Neutrophil (primary cell): ENCODE measurements at regions not wholly inside any gene's neighbourhood (a gene's known extent, or its start where the extent isn't known, plus 50 kb on each side); places are given as distances from the start of the nearest gene placed in this dataset.

ENCODE experiments used
- H3K27ac ChIP-seq: fragments of 200-600 bp; sonication (generic); 2 replicates; pipeline ENCODE4 v1.5.1; 2016; ENCODE audit warnings: mild to moderate bottlenecking, moderate library complexity
- H3K27me3 ChIP-seq: fragments of 200-600 bp; sonication (generic); 2 replicates; pipeline ENCODE4 v1.6.0; 2016; ENCODE audit warnings: mild to moderate bottlenecking
- H3K36me3 ChIP-seq: fragments of 200-600 bp; sonication (generic); 2 replicates; pipeline ENCODE4 v1.5.1; 2017
- H3K4me1 ChIP-seq, 2 experiments: fragments of 200-600 bp in 1 of 2; sonication (generic) in 1 of 2; 1 replicate in 1 of 2; 2 replicates in 1 of 2; pipeline versions ENCODE4 v1.5.1 to v1.6.1; 2013 to 2016; ENCODE audit warnings: low read depth in 1 of 2, low read length in 1 of 2, mild to moderate bottlenecking in 1 of 2, moderate library complexity in 1 of 2; ENCODE audit not compliant: control insufficient read depth in 1 of 2, insufficient read depth in 1 of 2
- H3K4me3 ChIP-seq, 2 experiments: fragments of 200-600 bp in 1 of 2; sonication (generic) in 1 of 2; 1 replicate in 1 of 2; 2 replicates in 1 of 2; pipeline ENCODE4 v1.5.1; 2013 to 2016; ENCODE audit warnings: low read depth in 1 of 2, low read length in 1 of 2, mild to moderate bottlenecking in 1 of 2, moderate library complexity in 1 of 2
- H3K9me3 ChIP-seq: fragments of 200-600 bp; sonication (generic); 2 replicates; pipeline ENCODE4 v1.5.1; 2016
- TF ChIP-seq, protein P1 (sequence below): fragments of 200-600 bp; sonication (generic); IDR thresholded peaks from 2 replicates; pipeline ENCODE4 v1.5.1; 2016; ENCODE audit warnings: antibody characterized with exemption

GRCh38 chr13:29911781-29912418, 61.5 kb upstream of the UBL3 start:
- H3K27ac ChIP-seq, result no peak overlapping the region
- TF ChIP-seq, protein P1, sequence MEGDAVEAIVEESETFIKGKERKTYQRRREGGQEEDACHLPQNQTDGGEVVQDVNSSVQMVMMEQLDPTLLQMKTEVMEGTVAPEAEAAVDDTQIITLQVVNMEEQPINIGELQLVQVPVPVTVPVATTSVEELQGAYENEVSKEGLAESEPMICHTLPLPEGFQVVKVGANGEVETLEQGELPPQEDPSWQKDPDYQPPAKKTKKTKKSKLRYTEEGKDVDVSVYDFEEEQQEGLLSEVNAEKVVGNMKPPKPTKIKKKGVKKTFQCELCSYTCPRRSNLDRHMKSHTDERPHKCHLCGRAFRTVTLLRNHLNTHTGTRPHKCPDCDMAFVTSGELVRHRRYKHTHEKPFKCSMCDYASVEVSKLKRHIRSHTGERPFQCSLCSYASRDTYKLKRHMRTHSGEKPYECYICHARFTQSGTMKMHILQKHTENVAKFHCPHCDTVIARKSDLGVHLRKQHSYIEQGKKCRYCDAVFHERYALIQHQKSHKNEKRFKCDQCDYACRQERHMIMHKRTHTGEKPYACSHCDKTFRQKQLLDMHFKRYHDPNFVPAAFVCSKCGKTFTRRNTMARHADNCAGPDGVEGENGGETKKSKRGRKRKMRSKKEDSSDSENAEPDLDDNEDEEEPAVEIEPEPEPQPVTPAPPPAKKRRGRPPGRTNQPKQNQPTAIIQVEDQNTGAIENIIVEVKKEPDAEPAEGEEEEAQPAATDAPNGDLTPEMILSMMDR, result no peak

GRCh38 chr13:29909975-29910674, 59.7 kb upstream of the UBL3 start:
- Histone ChIP-seq H3K4me1 (peaks cover 13 to 19% of the 10 kb centered on the region in 2 experiments), H3K27me3 (no peaks in the 10 kb centered on the region), H3K36me3 (no peaks in the 10 kb centered on the region), H3K4me3 (no peak overlapping the region), H3K9me3 (peaks cover 6% of the 10 kb centered on the region), H3K27ac (no peak overlapping the region)
- TF ChIP-seq, protein P1, result no peak

More at GRCh38 chr13:29911781-29912418, 61.5 kb upstream of the UBL3 start:
- peaks cover 8 to 13% of the 10 kb centered on the region in 2 experiments for H3K4me1 ChIP-seq
- H3K9me3 ChIP-seq, result peaks cover 6% of the 10 kb centered on the region
- no peak overlapping the region for H3K4me3 ChIP-seq
- no peaks in the 10 kb centered on the region for H3K27me3 ChIP-seq
- H3K36me3 ChIP-seq, result no peaks in the 10 kb centered on the region

GRCh38 chr13:29909081-29909730, 58.8 kb upstream of the UBL3 start:
- no peaks in the 10 kb centered on the region for H3K27me3 ChIP-seq
- TF ChIP-seq, protein P1, result no peak
- peaks cover 7 to 14% of the 10 kb centered on the region in 2 experiments for H3K4me1 ChIP-seq
- no peaks in the 10 kb centered on the region for H3K36me3 ChIP-seq
- no peak overlapping the region for H3K4me3 ChIP-seq
- no peak overlapping the region for H3K27ac ChIP-seq
- peaks cover 6% of the 10 kb centered on the region for H3K9me3 ChIP-seq

- H3K9me3 ChIP-seq, result peaks cover 6% of the 10 kb centered on the region
- TF ChIP-seq, protein P1, result no peak
Measured at GRCh38 chr13:29908416-29909080, 58.1 kb upstream of the UBL3 start.

GRCh38 chr13:29907670-29908069, 57.3 kb upstream of the UBL3 start:
- Histone ChIP-seq H3K9me3 (peaks cover 3% of the 10 kb centered on the region), H3K27ac (no peak overlapping the region), H3K27me3 (no peaks in the 10 kb centered on the region), H3K4me1 (peaks cover 12 to 16% of the 10 kb centered on the region in 2 experiments), H3K36me3 (no peaks in the 10 kb centered on the region), H3K4me3 (no peak overlapping the region)
- TF ChIP-seq, protein P1, result no peak

More at GRCh38 chr13:29908416-29909080, 58.1 kb upstream of the UBL3 start:
- H3K4me3 ChIP-seq, result no peak overlapping the region
- peaks cover 7 to 12% of the 10 kb centered on the region in 2 experiments for H3K4me1 ChIP-seq
- H3K27me3 ChIP-seq, result no peaks in the 10 kb centered on the region
- H3K36me3 ChIP-seq, result no peaks in the 10 kb centered on the region
- H3K27ac ChIP-seq, result no peak overlapping the region
